EH (cell line): ENCODE measurements at regions not wholly inside any gene's neighbourhood (a gene's known extent, or its start where the extent isn't known, plus 50 kb on each side); places are given as distances from the start of the nearest gene placed in this dataset.

Source experiments
- DNase-seq: peaks from one replicate; pipeline ENCODE4 v3.0.0-alpha.2; 2015; ENCODE audit warnings: low read depth

GRCh38 chr3:24596626-24597025 is 102.0 kb upstream of the THRB start:
- no peak for DNase-seq

DNA sequence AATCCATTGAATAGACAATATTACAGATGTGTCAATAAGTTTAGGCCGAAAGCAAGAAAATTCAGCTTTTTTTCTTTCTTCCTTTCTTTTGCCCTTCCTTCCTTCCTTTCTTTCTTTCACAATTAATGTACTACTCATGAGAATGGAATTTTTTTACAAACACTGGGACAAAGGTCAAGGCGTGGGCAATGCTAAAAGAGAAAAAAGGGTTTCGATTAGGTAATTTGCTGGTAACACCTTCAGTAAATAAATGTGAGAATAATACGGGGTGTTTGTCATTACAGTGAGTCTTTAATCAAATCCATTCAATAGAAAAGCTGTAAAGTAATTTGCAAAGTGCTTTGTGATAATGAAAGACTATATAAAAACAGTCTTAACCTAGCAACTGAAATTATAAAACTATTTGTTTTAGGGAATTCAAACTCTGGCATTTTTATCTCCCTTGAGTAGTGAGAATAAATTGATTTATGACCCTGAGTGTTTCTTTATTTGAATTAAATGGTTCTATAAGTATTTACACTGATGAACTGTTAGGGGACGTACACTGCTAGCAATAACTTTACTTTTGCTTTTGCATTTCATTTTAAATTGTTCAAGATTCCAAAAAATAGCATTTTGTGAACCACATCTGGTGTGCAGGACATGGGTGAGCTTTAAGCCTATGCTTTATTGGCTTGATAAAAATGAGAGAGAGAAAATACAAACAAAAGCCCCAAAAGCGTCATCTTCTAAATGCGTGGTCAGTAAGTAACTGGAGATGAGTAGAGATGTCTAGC is 104.2 kb upstream of the THRB start:
- DNase-seq, result peak; percentile 19

GRCh38 chr3:24601066-24601939 is 106.7 kb upstream of the THRB start:
- DNase-seq, result no peak

DNA sequence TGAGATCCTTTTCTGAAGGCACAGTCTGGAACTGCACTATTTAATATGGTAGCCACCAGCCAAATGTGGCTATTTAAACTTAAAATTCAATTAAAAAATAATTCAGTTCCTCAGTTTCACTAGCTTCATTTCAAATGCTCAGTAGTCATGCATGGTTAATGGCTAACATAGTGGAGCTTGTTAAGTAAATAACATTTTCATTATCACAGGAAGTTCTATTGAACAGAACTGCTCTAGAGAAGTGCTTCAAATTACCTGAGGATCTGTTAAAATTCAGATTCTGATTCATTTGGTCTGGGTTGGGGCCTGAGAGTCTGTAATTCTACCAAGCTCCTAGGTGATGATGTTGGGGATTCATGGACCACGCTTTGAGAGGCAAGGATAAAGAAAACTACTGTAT is 109.6 kb upstream of the THRB start:
- no peak for DNase-seq

GRCh38 chr3:24605511-24606028 is 110.9 kb upstream of the THRB start:
- DNase-seq, result no peak

GRCh38 chr3:24607281-24607680 is 112.6 kb upstream of the THRB start:
- DNase-seq, result no peak

GRCh38 chr3:24608701-24609390 is 114.2 kb upstream of the THRB start:
- DNase-seq, result no peak

DNA sequence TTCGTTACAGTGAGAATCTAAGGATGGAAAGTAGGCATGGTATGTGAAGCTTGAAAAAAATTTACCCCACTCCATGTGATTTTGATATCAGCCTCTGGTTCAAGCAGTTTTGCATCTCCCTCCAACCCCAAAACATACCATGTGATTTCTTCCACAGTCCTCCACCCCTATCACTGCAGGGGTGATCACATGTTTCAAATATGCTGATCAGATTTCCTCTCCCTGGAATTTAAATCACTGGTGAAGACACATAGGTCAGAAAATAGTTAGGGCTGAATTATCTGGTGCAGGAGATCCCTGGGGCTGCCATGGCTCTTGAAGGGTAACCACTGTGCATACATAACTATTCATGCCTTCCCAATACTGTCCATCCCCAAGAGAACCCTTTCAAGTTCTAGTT is 119.7 kb upstream of the THRB start:
- DNase-seq, result no peak

- DNase-seq, result no peak
Measured at GRCh38 chr3:24615177-24615576, 120.5 kb upstream of the THRB start.

GRCh38 chr3:24616110-24616829 is 121.6 kb upstream of the THRB start:
- no peak for DNase-seq

DNA sequence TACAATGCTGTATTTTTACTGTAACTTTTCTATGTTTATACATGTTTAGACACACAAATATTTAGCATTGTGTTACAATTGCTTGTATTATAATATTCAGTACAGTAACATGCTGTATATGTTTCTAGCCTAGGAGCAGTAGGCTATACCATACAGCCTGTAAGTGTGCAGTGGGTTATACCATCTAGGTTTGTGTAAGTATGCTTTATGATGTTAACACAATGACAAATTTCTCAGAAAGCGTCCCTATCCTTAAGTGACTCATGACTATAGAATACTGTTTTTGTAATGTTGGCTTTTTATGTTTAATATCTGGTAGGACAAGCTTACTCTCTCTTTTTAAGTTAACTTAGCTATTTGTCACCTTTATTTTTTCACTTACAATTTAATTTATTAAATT is 127.5 kb upstream of the THRB start:
- no peak for DNase-seq

GRCh38 chr3:24622696-24623225 is 128.1 kb upstream of the THRB start:
- DNase-seq, result no peak

DNA sequence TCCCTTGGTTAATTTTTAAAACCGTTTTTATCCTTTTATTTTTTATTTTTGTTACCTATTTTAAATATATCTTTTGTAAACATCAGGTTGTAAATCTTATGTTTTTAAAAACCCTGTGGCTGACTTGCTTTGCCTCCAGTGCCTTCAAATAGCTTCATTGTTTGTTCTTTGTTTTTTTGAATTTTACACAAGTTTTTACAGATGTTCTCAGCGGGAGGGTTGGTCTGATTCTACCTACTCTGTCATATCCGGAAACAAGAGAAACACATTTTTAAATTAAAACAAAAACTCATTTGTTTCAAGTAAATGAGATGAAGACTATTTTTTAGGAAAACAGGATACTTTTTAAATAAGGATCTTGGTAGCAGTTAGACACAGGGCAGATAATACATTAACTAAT is 129.0 kb upstream of the THRB start:
- DNase-seq, result no peak

DNA sequence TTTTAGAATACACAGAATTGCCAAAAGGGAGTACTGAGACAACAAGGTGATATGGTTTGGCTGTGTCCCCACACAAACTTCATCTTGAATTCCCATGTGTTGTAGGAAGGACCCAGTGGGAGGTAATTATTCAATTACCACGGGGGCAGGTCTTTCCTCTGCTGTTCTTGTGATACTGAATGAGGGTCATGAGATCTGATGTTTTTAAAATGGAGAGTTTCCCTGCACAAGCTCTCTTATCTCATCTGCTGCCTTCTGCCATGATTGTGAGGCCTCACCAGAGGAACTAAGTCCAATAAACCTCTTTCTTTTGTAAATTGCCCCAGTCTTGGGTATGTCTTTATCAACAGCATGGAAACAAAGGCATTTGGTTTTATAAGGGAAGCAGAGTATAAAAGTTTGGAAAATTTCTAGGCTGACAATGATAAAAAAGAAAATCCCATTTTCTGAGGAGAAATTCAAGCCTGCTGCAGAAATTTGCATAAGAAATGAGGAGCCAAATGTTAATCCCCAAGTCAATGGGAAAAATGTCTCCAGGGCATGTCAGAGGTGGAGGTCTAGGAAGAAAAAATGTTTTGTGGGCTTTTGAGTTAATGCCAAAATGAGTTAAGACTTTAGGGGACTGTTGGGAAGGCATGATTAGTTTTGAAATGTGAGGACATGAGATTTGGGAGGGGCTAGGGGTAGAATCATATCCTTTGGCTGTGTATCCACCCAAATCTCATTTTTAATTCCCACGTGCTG is 130.5 kb upstream of the THRB start:
- no peak for DNase-seq

GRCh38 chr3:24628523-24629258 is 134.0 kb upstream of the THRB start:
- DNase-seq, result no peak

DNA sequence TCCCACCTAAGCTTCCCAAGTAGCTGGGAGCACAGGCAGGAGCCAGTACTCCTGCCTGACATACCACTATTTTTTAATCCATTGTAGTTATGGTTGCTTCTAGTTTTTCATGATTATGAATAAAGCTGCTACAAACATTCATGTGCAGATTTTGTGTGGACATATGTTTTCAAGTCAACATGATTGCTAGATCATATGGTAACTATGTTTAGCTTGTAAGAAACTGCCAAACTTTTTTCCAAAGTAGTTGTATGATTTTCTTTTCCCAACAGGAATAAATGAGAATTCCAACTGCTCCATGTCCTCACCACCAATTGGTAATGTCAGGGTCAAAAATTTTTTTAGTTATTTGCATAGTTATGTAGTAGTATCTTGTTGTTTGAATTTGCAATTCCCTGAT is 136.8 kb upstream of the THRB start:
- no peak for DNase-seq

GRCh38 chr3:24639061-24639460 is 144.4 kb upstream of the THRB start:
- no peak for DNase-seq

- no peak for DNase-seq
Measured at GRCh38 chr3:24639481-24640329, 145.1 kb upstream of the THRB start.

- peak; percentile 21 for DNase-seq
Measured at GRCh38 chr3:24640330-24640877, 145.8 kb upstream of the THRB start.
